Left renal pelvis (tissue), 4 donors: ENCODE measurements at regions not wholly inside any gene's neighbourhood (a gene's known extent, or its start where the extent isn't known, plus 50 kb on each side); places are given as distances from the start of the nearest gene placed in this dataset.

ENCODE experiments used
- DNase-seq, 4 donors: peaks; one replicate each; pipeline ENCODE4 v3.0.0-alpha.2; 2013; ENCODE audit warnings: low read depth in 4 of 4, low spot score in 3 of 4

GRCh38 chr3:168341956-168342936, 246.5 kb upstream of the GOLIM4 start:
- no peak for DNase-seq

- no peak for DNase-seq
Measured at GRCh38 chr3:168341192-168341815, 245.6 kb upstream of the GOLIM4 start.

GRCh38 chr3:168338161-168338560, 242.4 kb upstream of the GOLIM4 start:
- no peak for DNase-seq

GRCh38 chr3:168336276-168336675, 240.6 kb upstream of the GOLIM4 start:
- no peak for DNase-seq

GRCh38 chr3:168333410-168333935, 237.7 kb upstream of the GOLIM4 start:
- DNase-seq: no peak

GRCh38 chr3:168331756-168332155, 236.0 kb upstream of the GOLIM4 start:
- DNase-seq: no peak

- no peak for DNase-seq
Measured at GRCh38 chr3:168330983-168331382, 235.3 kb upstream of the GOLIM4 start.

GRCh38 chr3:168327856-168328255, 232.1 kb upstream of the GOLIM4 start:
- DNase-seq: no peak

GRCh38 chr3:168325684-168326083, 230.0 kb upstream of the GOLIM4 start:
- DNase-seq: no peak

- DNase-seq: no peak
Measured at GRCh38 chr3:168322941-168323340, 227.2 kb upstream of the GOLIM4 start.

- DNase-seq: no peak
Measured at GRCh38 chr3:168314166-168314565, 218.4 kb upstream of the GOLIM4 start.

- DNase-seq: no peak
Measured at GRCh38 chr3:168312984-168313383, 217.3 kb upstream of the GOLIM4 start.

- no peak for DNase-seq
Measured at GRCh38 chr3:168307893-168308292, 212.2 kb upstream of the GOLIM4 start.

- no peak for DNase-seq
Measured at GRCh38 chr3:168295027-168295426, 199.3 kb upstream of the GOLIM4 start.

GRCh38 chr3:168292296-168292695, 196.6 kb upstream of the GOLIM4 start:
- DNase-seq: no peak

- DNase-seq: no peak
Measured at GRCh38 chr3:168289471-168290008, 193.8 kb upstream of the GOLIM4 start.

GRCh38 chr3:168288511-168289401, 193.0 kb upstream of the GOLIM4 start:
- DNase-seq: no peak

- no peak for DNase-seq
Measured at GRCh38 chr3:168285506-168285905, 189.8 kb upstream of the GOLIM4 start.

GRCh38 chr3:168284728-168285127, 189.0 kb upstream of the GOLIM4 start:
- no peak for DNase-seq

GRCh38 chr3:168275662-168276061, 179.9 kb upstream of the GOLIM4 start:
- DNase-seq: no peak
